GM12892 (cell line): ENCODE measurements at regions not wholly inside any gene's neighbourhood (a gene's known extent, or its start where the extent isn't known, plus 50 kb on each side); places are given as distances from the start of the nearest gene placed in this dataset.

Source experiments
- POLR2A ChIP-seq: IDR thresholded peaks from 2 replicates; pipeline ENCODE4 v1.6.1; 2011; ENCODE audit warnings: low read depth, low read length, control low read depth
- POLR2AphosphoS5 ChIP-seq: IDR thresholded peaks from 2 replicates; pipeline ENCODE4 v1.6.1; 2011; ENCODE audit warnings: low read depth, low read length, control low read depth
- TAF1 ChIP-seq: IDR thresholded peaks from 2 replicates; pipeline ENCODE4 v1.6.1; 2011; ENCODE audit warnings: low read depth, mild to moderate bottlenecking, control low read depth, low read length, borderline replicate concordance

GRCh38 chr14:97061198-97061597, 264.0 kb downstream of the VRK1 start:
- TF ChIP-seq POLR2AphosphoS5 (no peak), POLR2A (no peak), TAF1 (no peak)
